ENCODE measurements at regions not wholly inside any gene's neighbourhood (a gene's known extent, or its start where the extent isn't known, plus 50 kb on each side); places are given as distances from the start of the nearest gene placed in this dataset.

DNA sequence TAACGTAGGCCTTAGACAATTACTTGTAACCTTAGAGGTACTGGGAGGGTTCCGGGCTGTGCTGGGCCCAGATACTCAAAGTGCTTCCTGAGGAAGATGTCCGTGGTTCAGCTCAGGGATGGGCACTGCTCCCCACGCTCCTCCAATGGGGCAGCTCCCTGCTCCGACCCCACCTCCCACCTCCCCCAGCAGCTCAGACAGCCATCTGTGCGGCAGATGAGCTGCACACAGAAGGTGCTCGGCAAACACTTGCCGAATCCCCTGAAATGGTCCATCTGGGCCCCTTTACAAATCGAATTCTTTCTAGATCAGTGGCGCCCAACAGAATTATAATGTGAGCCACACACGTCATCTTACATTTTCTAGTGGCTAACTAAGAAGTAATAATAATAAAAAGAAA is 242.4 kb upstream of the RAB4A start (continued):
- TF ChIP-seq, protein P1, sequence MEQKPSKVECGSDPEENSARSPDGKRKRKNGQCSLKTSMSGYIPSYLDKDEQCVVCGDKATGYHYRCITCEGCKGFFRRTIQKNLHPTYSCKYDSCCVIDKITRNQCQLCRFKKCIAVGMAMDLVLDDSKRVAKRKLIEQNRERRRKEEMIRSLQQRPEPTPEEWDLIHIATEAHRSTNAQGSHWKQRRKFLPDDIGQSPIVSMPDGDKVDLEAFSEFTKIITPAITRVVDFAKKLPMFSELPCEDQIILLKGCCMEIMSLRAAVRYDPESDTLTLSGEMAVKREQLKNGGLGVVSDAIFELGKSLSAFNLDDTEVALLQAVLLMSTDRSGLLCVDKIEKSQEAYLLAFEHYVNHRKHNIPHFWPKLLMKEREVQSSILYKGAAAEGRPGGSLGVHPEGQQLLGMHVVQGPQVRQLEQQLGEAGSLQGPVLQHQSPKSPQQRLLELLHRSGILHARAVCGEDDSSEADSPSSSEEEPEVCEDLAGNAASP (CRISPR knock-in tag; IDR thresholded peaks at IDR 0.05; ENCODE audit: borderline replicate concordance), result no peak
- TF ChIP-seq, protein P2, sequence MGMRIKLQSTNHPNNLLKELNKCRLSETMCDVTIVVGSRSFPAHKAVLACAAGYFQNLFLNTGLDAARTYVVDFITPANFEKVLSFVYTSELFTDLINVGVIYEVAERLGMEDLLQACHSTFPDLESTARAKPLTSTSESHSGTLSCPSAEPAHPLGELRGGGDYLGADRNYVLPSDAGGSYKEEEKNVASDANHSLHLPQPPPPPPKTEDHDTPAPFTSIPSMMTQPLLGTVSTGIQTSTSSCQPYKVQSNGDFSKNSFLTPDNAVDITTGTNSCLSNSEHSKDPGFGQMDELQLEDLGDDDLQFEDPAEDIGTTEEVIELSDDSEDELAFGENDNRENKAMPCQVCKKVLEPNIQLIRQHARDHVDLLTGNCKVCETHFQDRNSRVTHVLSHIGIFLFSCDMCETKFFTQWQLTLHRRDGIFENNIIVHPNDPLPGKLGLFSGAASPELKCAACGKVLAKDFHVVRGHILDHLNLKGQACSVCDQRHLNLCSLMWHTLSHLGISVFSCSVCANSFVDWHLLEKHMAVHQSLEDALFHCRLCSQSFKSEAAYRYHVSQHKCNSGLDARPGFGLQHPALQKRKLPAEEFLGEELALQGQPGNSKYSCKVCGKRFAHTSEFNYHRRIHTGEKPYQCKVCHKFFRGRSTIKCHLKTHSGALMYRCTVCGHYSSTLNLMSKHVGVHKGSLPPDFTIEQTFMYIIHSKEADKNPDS (CRISPR knock-in tag; IDR thresholded peaks at IDR 0.05), result no peak
- TF ChIP-seq KLF16 (CRISPR knock-in tag; IDR thresholded peaks at IDR 0.05) (no peak), HES4 (CRISPR knock-in tag; IDR thresholded peaks at IDR 0.05; ENCODE audit: borderline replicate concordance) (no peak), FLYWCH1 (CRISPR knock-in tag; IDR thresholded peaks at IDR 0.05) (no peak)
- TF ChIP-seq, protein P3, sequence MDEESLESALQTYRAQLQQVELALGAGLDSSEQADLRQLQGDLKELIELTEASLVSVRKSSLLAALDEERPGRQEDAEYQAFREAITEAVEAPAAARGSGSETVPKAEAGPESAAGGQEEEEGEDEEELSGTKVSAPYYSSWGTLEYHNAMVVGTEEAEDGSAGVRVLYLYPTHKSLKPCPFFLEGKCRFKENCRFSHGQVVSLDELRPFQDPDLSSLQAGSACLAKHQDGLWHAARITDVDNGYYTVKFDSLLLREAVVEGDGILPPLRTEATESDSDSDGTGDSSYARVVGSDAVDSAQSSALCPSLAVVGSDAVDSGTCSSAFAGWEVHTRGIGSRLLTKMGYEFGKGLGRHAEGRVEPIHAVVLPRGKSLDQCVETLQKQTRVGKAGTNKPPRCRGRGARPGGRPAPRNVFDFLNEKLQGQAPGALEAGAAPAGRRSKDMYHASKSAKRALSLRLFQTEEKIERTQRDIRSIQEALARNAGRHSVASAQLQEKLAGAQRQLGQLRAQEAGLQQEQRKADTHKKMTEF (CRISPR knock-in tag; IDR thresholded peaks at IDR 0.05), result no peak

All from HepG2 (cell line).